Right ventricle myocardium inferior (tissue), 1 donor: ENCODE measurements at regions not wholly inside any gene's neighbourhood (a gene's known extent, or its start where the extent isn't known, plus 50 kb on each side); places are given as distances from the start of the nearest gene placed in this dataset.

Experiments used
- ATAC-seq: fragments of 200-7000 bp; cut with Tn5 transposase; one replicate; pipeline ENCODE4 v1.9.1; 2020; ENCODE audit warnings: mild to moderate bottlenecking, moderate library complexity
- DNase-seq: peaks from one replicate; pipeline ENCODE4 v3.0.0; 2021; ENCODE audit errors: missing footprints
- intact Hi-C: fragments of 100-400 bp; cut with DNase I; formaldehyde crosslinking; loops from one replicate; pipeline ENCODE4 v1.11.0; 2022
- donor health status: DM: no; HTN: yes; CAD: no; lungs with severe emphysema.

DNA sequence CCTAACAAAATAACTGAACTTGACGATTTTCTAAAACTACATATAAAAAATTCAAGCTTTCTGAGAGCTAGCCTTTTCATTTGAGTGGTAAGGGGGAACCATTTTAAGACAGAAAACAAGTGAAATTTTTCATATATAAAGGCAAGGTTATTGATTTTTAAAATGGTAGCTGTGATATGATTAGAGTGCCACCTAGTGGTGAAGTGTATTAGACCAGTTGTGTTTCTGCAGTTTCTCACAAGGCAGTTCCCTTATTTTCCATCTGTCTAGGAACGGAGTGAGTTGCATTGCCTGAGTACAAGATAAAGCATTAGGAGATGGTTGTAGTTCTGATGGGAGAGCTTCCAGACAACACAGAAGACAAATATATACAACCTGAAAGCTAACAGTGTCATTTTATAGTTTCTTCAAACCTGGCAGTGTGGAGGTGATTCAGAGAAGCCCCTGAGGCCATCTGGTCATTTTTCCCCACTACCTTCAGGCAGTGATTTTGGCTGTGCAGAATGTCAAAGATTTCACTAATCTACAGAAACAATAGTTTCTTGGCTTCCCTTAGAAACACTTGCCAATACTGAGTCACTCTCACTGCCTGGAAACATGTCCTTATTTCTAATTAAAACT, 180.8 kb downstream of the C12orf50 start:
- DNase-seq = no peak
- intact Hi-C loops = loop anchor here (10.0 kb wide), 1 partner anchor 1594 kb away; the partner anchor contains the start of gene MGAT4C
- no peak for ATAC-seq

DNA sequence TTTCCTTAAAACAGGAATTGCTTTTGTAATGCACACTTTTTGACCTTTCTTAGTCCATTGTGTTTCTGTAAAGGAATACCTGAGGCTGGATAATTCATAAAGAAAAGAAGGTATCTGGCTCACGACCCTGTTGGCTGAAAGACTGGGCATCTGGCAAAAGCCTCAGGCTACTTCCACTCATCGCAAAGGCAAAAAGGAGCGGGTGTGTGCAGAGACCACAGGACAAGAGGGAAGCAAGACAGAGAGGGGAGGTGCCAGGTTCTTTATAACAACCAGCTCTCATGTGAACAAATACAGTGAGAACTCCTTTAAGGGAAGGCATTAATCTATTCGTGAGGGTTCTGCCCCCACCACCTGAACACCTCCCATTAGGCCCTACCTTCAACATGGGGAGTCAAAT, 182.1 kb downstream of the C12orf50 start:
- no peak for ATAC-seq
- intact Hi-C loops = loop anchor here (10.0 kb wide), 1 partner anchor 1592 kb away; the partner anchor contains the start of gene MGAT4C

GRCh38 chr12:87846045-87846444, 183.2 kb downstream of the C12orf50 start:
- intact Hi-C loops = loop anchor here (10.0 kb wide), 1 partner anchor 1591 kb away; the partner anchor contains the start of gene MGAT4C
- no peak for ATAC-seq

More for the DNA sequence above, 182.1 kb downstream of the C12orf50 start:
- DNase-seq = no peak

GRCh38 chr12:87841935-87842334, 187.3 kb downstream of the C12orf50 start:
- intact Hi-C loops = loop anchor here (10.0 kb wide), 1 partner anchor 1587 kb away; the partner anchor contains the start of gene MGAT4C

More at GRCh38 chr12:87846045-87846444, 183.2 kb downstream of the C12orf50 start:
- DNase-seq = no peak

DNA sequence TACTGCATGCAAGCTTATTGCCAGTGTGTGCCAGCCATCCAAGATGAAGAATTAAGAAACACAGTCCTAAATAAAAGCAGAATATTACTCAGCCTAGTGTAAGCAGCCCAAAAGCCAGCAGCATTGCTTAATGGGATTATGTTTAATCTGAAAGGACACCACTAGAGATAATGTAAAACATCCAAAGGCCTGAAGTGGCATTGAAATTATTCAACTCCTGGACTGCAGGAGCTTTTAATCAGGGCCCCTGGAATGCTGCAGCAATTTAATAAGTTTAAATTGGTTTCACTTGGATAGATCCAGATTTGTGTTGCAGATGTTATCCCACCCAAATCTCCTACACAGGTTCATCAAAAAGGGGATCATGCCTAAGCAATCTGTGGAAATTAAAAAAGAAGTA, 193.0 kb downstream of the C12orf50 start:
- no peak for ATAC-seq
- intact Hi-C loops = no loop called here
- DNase-seq = no peak

More at GRCh38 chr12:87841935-87842334, 187.3 kb downstream of the C12orf50 start:
- DNase-seq (no peak), ATAC-seq (no peak)

DNA sequence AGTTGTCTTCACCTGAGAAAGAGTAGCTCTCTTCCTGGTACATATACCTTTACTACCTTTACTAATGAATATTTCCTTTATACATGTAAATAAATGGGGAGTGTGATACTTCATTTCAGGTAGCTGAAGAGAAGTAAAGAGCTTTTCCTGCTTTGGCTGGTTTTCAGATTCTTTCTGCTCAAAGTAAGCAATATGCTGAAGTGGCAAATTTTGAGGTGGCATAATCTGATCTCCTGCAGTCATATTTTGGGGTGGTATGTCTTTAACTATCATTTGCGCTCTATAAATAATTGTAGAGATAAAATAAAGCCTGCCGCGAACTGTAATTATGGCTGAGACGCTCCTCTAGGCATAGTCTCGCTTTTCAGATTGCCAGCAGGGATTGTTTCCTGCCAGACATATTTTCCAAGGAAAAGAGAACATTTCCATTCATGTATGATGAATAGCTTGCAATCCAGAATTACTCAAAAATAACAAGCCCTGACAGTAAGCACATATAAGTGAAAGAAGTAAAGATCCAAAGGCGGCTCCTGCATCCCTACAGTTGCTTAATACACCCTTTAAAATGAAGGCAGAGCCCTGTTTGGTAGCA, 200.7 kb downstream of the C12orf50 start:
- intact Hi-C loops = no loop called here
- no peak for ATAC-seq
- no peak for DNase-seq

DNA sequence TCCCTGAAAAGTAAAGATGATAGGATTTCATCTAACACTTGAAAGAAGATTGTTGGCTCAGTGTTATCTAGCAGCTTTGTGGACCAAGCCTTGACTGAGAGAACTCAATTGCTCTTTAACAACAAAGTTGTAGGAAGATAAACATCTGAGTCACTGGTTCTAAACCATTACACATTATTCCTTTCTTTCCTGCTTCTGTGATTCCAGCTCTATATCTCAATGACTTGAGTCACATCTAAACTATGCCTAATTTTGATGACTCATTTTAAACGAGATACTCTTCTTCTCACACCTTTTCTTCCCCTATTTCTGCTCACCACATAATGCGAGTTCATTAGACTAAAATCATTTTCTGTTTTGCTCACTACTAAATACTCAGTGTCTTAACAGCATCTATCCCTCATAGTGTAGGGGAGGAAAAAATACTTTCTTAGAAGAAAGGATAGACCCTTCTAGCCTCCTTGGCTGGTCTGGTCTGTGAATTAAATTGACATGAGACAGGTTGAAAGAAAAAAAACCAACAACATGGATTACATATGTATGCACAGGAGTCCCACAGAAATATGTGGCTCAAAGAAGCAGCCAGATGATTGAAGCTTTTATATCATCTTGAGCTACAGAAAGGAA, 201.4 kb downstream of the C12orf50 start:
- no peak for ATAC-seq
- intact Hi-C loops = no loop called here
- no peak for DNase-seq

- DNase-seq (no peak), ATAC-seq (no peak)
- intact Hi-C loops = no loop called here
Observed at GRCh38 chr12:87822923-87823322, 206.3 kb downstream of the C12orf50 start.

DNA sequence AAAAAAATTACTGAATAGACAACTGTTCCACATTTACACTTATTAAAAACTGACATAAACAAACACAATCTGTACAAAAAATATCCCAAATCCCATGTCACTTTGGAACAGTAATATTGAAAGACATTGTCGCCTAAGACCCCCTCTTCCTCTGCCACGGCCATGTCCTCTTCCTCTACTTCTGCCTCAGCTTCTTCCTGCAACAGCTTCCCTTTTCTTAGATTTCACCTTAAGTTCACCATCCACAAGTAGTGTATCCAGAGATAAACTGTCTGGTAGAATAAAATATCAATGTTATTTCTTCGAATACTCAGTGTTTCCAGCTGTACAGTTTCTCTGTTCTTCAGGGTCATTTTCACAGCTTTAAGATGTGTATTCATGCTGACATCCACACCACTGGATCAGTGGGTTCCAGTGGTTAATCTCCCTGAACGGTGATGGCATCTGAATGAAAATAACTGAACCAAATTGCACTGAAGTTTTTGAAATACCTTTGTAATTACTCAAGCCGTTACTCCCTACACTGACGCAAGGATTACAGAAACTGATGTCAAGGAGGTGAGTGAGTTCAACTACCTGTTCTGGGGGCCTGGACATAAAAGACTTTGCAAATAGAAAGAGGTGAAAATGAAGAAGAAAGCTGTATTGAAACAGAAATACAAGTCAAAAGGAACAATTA, 208.5 kb downstream of the C12orf50 start:
- no peak for ATAC-seq

DNA sequence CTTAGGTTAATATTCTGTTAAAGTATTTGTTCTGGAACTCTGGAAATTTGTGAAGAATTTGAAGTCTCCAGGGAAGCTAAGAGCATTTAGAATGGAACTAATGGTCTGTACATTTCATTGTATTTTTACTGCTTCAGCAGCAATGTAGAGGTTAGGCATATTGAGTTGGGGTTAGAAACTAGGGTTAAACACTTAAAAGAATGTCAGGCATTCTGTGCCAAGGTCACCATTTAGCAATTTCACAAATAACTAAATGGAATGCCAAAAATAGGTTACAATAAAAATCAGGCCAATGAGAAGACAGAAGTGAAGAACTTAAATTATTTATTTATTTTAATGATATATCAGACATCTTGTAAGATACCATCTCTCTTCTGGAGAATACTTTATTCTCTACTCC, 210.8 kb downstream of the C12orf50 start:
- ATAC-seq (no peak), DNase-seq (no peak)
- intact Hi-C loops = no loop called here

More for the DNA sequence above, 208.5 kb downstream of the C12orf50 start:
- DNase-seq = no peak
- intact Hi-C loops = no loop called here

- intact Hi-C loops = no loop called here
- ATAC-seq (no peak), DNase-seq (no peak)
Observed at GRCh38 chr12:87815771-87816585, 213.2 kb downstream of the C12orf50 start.

GRCh38 chr12:87814625-87815024, 214.6 kb downstream of the C12orf50 start:
- no peak for ATAC-seq
- no peak for DNase-seq
- intact Hi-C loops = no loop called here

DNA sequence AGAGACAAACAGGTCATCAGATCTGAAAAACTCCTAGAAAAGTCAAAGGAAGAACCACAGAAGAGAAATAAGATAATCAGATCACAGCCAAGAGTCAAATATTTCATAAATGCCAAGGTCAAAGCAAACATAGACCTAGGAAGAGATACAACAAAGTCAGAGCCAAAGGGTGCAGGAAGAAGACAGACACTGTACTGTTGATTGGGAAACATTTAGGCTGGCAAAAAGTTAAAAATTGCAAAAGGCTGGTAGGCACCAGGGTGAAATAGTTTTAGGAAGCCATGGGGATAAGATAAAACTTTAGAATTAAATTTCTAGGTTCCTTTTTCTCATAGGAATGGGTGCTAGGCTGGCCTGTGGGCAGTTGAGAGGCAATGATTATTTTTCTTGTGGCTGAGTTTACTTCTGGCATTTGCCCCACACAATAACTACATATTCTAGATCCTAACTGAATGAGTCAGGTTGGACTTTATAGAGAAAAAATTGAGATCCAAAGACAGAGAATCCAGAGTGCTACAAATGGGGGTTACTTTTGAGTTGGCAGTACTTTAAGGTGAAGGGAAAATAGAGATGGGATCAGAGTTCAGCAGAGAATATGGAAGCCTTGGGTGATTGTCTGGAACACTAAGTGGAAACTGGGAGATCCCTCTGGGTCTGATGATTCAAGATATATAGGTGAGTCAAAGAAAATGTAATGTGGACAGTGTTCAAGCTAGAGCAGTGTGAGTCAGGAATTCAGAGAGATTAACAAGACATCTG, 215.5 kb downstream of the C12orf50 start:
- no peak for DNase-seq
- intact Hi-C loops = no loop called here
- no peak for ATAC-seq

DNA sequence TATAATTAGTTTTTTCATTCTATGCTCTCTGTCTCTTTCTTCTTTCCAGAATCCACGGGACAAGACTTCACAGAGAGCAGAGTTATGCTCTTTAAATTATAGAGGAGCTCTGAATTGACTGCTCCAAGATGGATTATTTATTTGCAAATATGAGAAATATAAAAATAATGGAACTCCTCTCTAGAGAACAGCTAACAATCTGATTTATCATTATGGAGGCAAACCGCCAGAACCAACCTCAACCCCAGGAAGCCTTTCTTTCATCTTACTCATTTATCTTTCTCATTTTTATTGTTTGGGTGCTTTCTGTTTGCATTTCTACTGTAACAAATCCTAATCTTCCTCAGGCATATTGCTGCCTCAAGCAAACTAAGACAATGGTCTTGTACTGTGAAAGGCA, 216.5 kb downstream of the C12orf50 start:
- no peak for DNase-seq
- no peak for ATAC-seq
- intact Hi-C loops = no loop called here

- DNase-seq = no peak
- intact Hi-C loops = no loop called here
Observed at GRCh38 chr12:87812030-87812429, 217.2 kb downstream of the C12orf50 start.

DNA sequence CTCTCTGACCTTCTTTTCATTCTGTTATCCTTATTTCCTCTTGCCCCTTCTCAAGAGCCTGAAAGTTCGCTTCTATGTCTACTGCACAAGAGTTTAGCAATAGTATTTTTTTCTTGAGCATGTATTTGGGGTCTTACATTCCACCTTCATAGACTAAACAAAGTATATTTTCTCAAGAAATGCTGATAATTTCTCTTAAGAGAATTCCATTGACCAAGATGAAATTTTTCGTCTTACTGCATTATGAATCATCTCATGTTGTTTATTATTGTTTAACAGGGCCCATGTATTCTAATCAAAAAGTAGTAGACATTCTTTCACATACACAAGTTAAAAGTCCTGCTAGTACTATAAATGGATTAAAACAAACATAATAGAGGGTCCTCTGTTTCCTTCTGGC, 219.3 kb downstream of the C12orf50 start:
- intact Hi-C loops = no loop called here
- no peak for ATAC-seq
- no peak for DNase-seq

More at GRCh38 chr12:87812030-87812429, 217.2 kb downstream of the C12orf50 start:
- ATAC-seq = no peak

GRCh38 chr12:87807086-87807485, 222.1 kb downstream of the C12orf50 start:
- ATAC-seq = no peak
- intact Hi-C loops = no loop called here
- no peak for DNase-seq

DNA sequence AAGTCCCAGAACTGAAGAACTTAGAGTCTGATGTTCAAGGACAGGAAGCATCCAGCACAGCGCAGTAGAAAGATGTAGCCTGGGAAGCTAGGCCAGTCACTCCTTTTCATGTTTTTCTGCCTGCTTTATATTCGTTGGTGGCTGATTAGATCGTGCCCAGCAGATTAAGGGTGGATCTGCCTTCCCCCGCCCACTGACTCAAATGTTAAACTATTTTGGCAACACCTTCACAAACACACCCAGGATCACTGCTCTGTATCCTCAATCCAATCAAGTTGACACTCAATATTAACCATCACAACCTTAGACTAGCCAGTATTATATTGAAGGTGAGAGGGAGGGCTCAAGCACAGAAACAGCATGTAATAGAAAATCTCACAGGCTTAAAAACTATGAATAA, 222.9 kb downstream of the C12orf50 start:
- ATAC-seq (no peak), DNase-seq (no peak)
- intact Hi-C loops = no loop called here
